ENCODE measurements at regions not wholly inside any gene's neighbourhood (a gene's known extent, or its start where the extent isn't known, plus 50 kb on each side); places are given as distances from the start of the nearest gene placed in this dataset.

DNA sequence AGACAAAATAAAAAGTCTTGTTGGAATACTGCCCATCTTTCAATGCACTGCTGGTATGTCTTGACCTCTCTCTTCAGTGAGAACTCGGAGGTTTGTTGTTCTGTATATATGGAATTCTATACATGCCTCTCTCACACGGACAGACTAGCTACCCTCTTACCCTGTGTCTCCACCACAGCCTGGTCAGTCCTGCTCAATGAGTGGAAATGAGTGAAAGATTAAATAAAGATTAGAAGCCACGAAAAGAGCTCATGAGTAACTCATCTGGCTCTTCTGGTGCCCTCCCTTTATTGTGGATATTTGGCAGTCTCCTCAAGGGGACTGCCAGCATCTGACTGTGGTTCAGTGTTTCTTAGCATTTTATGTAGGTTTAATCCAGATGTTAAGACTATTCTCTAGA, 262.8 kb upstream of the MAP3K7 start:
- H3K36me3 ChIP-seq (ENCODE audit: control insufficient read depth in 1 of 2, insufficient read depth in 2 of 2, low read length in 2 of 2): no peaks in the 10 kb centered on the region
- no peak overlapping the region for H3K9ac ChIP-seq (ENCODE audit: low read depth in 1 of 2, low read length in 2 of 2)
- H3K4me3 ChIP-seq (ENCODE audit: low read depth in 1 of 2, low read length in 2 of 2): no peak overlapping the region
- H3K9me3 ChIP-seq (ENCODE audit: control insufficient read depth in 1 of 2, low read length in 2 of 2): no peaks in the 10 kb centered on the region
- H3K4me1 ChIP-seq (ENCODE audit: control insufficient read depth in 1 of 2, insufficient read depth in 2 of 2, low read length in 2 of 2): no peaks in the 10 kb centered on the region
- H3K27ac ChIP-seq (ENCODE audit: low read depth, low read length): no peak overlapping the region
- H3K27me3 ChIP-seq (ENCODE audit: control insufficient read depth in 1 of 2, insufficient read depth in 2 of 2, low read length in 2 of 2): no peaks in the 10 kb centered on the region

DNA sequence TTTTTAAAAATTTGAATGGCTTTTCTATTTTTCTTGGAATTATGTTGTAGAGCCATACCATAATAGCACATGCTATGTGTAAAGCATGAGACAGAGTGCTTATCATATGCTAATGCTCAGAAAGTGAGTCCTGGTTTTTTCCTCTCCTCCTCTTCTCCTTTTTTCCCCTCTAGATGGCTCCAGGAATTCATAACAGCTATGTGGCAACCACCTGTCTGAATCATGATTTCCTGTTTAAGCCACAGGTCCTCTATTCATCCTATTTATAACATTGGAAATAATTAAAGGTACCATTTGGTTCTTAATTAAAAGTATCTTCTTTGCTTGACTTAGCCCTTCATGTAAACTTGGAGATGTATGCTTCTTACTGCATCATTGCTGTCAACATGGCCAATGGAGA, 260.0 kb upstream of the MAP3K7 start:
- no peak overlapping the region for H3K4me3 ChIP-seq (ENCODE audit: low read depth in 1 of 2, low read length in 2 of 2)
- no peaks in the 10 kb centered on the region for H3K4me1 ChIP-seq (ENCODE audit: control insufficient read depth in 1 of 2, insufficient read depth in 2 of 2, low read length in 2 of 2)
- H3K27me3 ChIP-seq (ENCODE audit: control insufficient read depth in 1 of 2, insufficient read depth in 2 of 2, low read length in 2 of 2): no peaks in the 10 kb centered on the region
- no peak overlapping the region for H3K27ac ChIP-seq (ENCODE audit: low read depth, low read length)
- no peaks in the 10 kb centered on the region for H3K9me3 ChIP-seq (ENCODE audit: control insufficient read depth in 1 of 2, low read length in 2 of 2)
- H3K9ac ChIP-seq (ENCODE audit: low read depth in 1 of 2, low read length in 2 of 2): no peak overlapping the region
- H3K36me3 ChIP-seq (ENCODE audit: control insufficient read depth in 1 of 2, insufficient read depth in 2 of 2, low read length in 2 of 2): no peaks in the 10 kb centered on the region

- H3K9me3 ChIP-seq (ENCODE audit: control insufficient read depth in 1 of 2, low read length in 2 of 2): no peaks in the 10 kb centered on the region
- H3K4me3 ChIP-seq (ENCODE audit: low read depth in 1 of 2, low read length in 2 of 2): no peak overlapping the region
- no peaks in the 10 kb centered on the region for H3K36me3 ChIP-seq (ENCODE audit: control insufficient read depth in 1 of 2, insufficient read depth in 2 of 2, low read length in 2 of 2)
- H3K4me1 ChIP-seq (ENCODE audit: control insufficient read depth in 1 of 2, insufficient read depth in 2 of 2, low read length in 2 of 2): no peaks in the 10 kb centered on the region
- no peak overlapping the region for H3K27ac ChIP-seq (ENCODE audit: low read depth, low read length)
- no peak overlapping the region for H3K9ac ChIP-seq (ENCODE audit: low read depth in 1 of 2, low read length in 2 of 2)
- no peaks in the 10 kb centered on the region for H3K27me3 ChIP-seq (ENCODE audit: control insufficient read depth in 1 of 2, insufficient read depth in 2 of 2, low read length in 2 of 2)
These were observed 248.8 kb upstream of the MAP3K7 start for GRCh38 chr6:90835596-90836212.

GRCh38 chr6:90829311-90829710, 242.4 kb upstream of the MAP3K7 start:
- Histone ChIP-seq H3K27me3 (ENCODE audit: control insufficient read depth in 1 of 2, insufficient read depth in 2 of 2, low read length in 2 of 2) (no peaks in the 10 kb centered on the region), H3K9ac (ENCODE audit: low read depth in 1 of 2, low read length in 2 of 2) (no peak overlapping the region), H3K36me3 (ENCODE audit: control insufficient read depth in 1 of 2, insufficient read depth in 2 of 2, low read length in 2 of 2) (no peaks in the 10 kb centered on the region), H3K4me1 (ENCODE audit: control insufficient read depth in 1 of 2, insufficient read depth in 2 of 2, low read length in 2 of 2) (no peaks in the 10 kb centered on the region), H3K4me3 (ENCODE audit: low read depth in 1 of 2, low read length in 2 of 2) (no peak overlapping the region), H3K9me3 (ENCODE audit: control insufficient read depth in 1 of 2, low read length in 2 of 2) (no peaks in the 10 kb centered on the region), H3K27ac (ENCODE audit: low read depth, low read length) (no peak overlapping the region)

DNA sequence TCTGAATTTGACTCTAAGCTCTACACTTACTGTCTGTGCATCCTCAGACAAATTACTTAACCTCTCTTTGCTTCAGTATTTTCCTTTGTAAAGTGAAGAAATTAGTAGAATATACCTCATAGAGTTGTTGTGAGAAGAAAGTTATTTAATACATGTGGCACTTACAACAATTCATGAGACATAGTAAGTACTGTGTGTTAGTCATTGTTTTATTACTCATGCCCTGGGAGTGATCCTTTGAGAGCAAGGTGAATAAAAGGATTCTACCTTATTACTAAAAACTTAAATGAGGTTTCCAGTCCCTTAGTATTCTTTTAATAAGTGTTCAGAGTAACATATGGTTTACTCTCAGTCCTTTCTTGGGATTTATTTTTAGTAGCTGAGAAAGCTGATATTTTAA, 233.6 kb upstream of the MAP3K7 start:
- Histone ChIP-seq H3K27me3 (ENCODE audit: control insufficient read depth in 1 of 2, insufficient read depth in 2 of 2, low read length in 2 of 2) (no peaks in the 10 kb centered on the region), H3K4me1 (ENCODE audit: control insufficient read depth in 1 of 2, insufficient read depth in 2 of 2, low read length in 2 of 2) (no peaks in the 10 kb centered on the region), H3K9ac (ENCODE audit: low read depth in 1 of 2, low read length in 2 of 2) (no peak overlapping the region), H3K36me3 (ENCODE audit: control insufficient read depth in 1 of 2, insufficient read depth in 2 of 2, low read length in 2 of 2) (no peaks in the 10 kb centered on the region), H3K27ac (ENCODE audit: low read depth, low read length) (no peak overlapping the region), H3K4me3 (ENCODE audit: low read depth in 1 of 2, low read length in 2 of 2) (no peak overlapping the region), H3K9me3 (ENCODE audit: control insufficient read depth in 1 of 2, low read length in 2 of 2) (no peaks in the 10 kb centered on the region)

GRCh38 chr6:90819483-90819882, 232.6 kb upstream of the MAP3K7 start:
- H3K4me3 ChIP-seq (ENCODE audit: low read depth in 1 of 2, low read length in 2 of 2): no peak overlapping the region
- no peak overlapping the region for H3K9ac ChIP-seq (ENCODE audit: low read depth in 1 of 2, low read length in 2 of 2)
- no peaks in the 10 kb centered on the region for H3K36me3 ChIP-seq (ENCODE audit: control insufficient read depth in 1 of 2, insufficient read depth in 2 of 2, low read length in 2 of 2)
- H3K27ac ChIP-seq (ENCODE audit: low read depth, low read length): no peak overlapping the region
- H3K4me1 ChIP-seq (ENCODE audit: control insufficient read depth in 1 of 2, insufficient read depth in 2 of 2, low read length in 2 of 2): no peaks in the 10 kb centered on the region
- H3K27me3 ChIP-seq (ENCODE audit: control insufficient read depth in 1 of 2, insufficient read depth in 2 of 2, low read length in 2 of 2): no peaks in the 10 kb centered on the region
- H3K9me3 ChIP-seq (ENCODE audit: control insufficient read depth in 1 of 2, low read length in 2 of 2): no peaks in the 10 kb centered on the region

- Histone ChIP-seq H3K9me3 (ENCODE audit: control insufficient read depth in 1 of 2, low read length in 2 of 2) (no peaks in the 10 kb centered on the region), H3K27me3 (ENCODE audit: control insufficient read depth in 1 of 2, insufficient read depth in 2 of 2, low read length in 2 of 2) (no peaks in the 10 kb centered on the region), H3K9ac (ENCODE audit: low read depth in 1 of 2, low read length in 2 of 2) (no peak overlapping the region), H3K4me1 (ENCODE audit: control insufficient read depth in 1 of 2, insufficient read depth in 2 of 2, low read length in 2 of 2) (no peaks in the 10 kb centered on the region), H3K36me3 (ENCODE audit: control insufficient read depth in 1 of 2, insufficient read depth in 2 of 2, low read length in 2 of 2) (no peaks in the 10 kb centered on the region), H3K4me3 (ENCODE audit: low read depth in 1 of 2, low read length in 2 of 2) (no peak overlapping the region), H3K27ac (ENCODE audit: low read depth, low read length) (no peak overlapping the region)
These were observed 231.3 kb upstream of the MAP3K7 start for GRCh38 chr6:90818163-90818562.

GRCh38 chr6:90816764-90817163, 229.9 kb upstream of the MAP3K7 start:
- Histone ChIP-seq H3K27me3 (ENCODE audit: control insufficient read depth in 1 of 2, insufficient read depth in 2 of 2, low read length in 2 of 2) (no peaks in the 10 kb centered on the region), H3K9ac (ENCODE audit: low read depth in 1 of 2, low read length in 2 of 2) (no peak overlapping the region), H3K27ac (ENCODE audit: low read depth, low read length) (no peak overlapping the region), H3K4me1 (ENCODE audit: control insufficient read depth in 1 of 2, insufficient read depth in 2 of 2, low read length in 2 of 2) (no peaks in the 10 kb centered on the region), H3K9me3 (ENCODE audit: control insufficient read depth in 1 of 2, low read length in 2 of 2) (no peaks in the 10 kb centered on the region), H3K36me3 (ENCODE audit: control insufficient read depth in 1 of 2, insufficient read depth in 2 of 2, low read length in 2 of 2) (no peaks in the 10 kb centered on the region), H3K4me3 (ENCODE audit: low read depth in 1 of 2, low read length in 2 of 2) (no peak overlapping the region)

DNA sequence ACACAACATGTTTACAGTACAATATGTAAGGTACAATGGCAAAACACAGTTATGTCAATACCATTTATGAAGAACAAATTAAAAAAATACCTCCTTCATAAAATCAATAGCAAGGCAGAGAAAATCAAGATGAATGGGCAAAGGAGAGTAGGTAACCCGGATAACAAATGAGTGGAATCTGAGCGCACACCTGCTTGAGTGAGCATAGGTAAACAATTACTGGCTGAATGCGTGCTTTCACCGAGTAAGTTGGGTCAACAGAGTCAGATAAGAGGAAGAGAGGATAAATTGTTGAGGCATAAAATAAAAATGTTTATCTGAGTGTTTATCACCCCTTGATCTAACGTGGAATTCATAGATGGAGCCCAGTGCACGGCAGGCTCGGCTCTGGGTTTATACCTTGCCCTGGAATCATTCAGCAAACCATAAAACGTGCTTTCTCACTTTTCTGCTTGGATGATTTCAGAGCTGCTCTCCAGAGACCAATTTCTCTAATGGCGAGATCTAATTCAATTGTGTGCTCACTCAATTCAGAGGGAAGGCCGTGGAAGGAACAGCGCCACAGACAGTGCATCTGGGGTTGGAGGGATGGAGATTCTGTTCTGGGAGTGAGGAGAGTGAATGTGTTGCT, 224.8 kb upstream of the MAP3K7 start:
- Histone ChIP-seq H3K4me1 (ENCODE audit: control insufficient read depth in 1 of 2, insufficient read depth in 2 of 2, low read length in 2 of 2) (no peaks in the 10 kb centered on the region), H3K9ac (ENCODE audit: low read depth in 1 of 2, low read length in 2 of 2) (no peak overlapping the region), H3K27ac (ENCODE audit: low read depth, low read length) (no peak overlapping the region), H3K9me3 (ENCODE audit: control insufficient read depth in 1 of 2, low read length in 2 of 2) (no peaks in the 10 kb centered on the region), H3K27me3 (ENCODE audit: control insufficient read depth in 1 of 2, insufficient read depth in 2 of 2, low read length in 2 of 2) (no peaks in the 10 kb centered on the region), H3K4me3 (ENCODE audit: low read depth in 1 of 2, low read length in 2 of 2) (no peak overlapping the region), H3K36me3 (ENCODE audit: control insufficient read depth in 1 of 2, insufficient read depth in 2 of 2, low read length in 2 of 2) (no peaks in the 10 kb centered on the region)

DNA sequence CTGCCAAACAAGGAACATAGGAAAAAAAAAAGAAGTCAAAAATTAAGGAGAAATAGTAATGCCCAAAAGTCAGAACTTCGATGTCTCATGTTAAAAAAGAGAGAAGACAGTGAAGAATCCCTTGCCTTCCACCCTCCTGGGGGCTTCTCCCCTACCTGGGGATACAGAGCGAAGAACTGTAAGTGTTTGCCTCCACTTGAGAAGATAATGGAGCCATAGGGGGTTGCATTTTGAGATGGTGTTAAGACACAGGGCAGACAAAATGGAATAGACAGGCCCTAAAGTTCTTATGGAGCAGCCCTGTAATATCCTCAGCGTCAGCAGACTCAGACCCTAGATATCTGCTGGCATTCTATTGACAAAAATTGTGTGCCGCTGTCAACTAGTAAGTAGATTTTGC, 222.2 kb upstream of the MAP3K7 start:
- Histone ChIP-seq H3K4me1 (ENCODE audit: control insufficient read depth in 1 of 2, insufficient read depth in 2 of 2, low read length in 2 of 2) (no peaks in the 10 kb centered on the region), H3K36me3 (ENCODE audit: control insufficient read depth in 1 of 2, insufficient read depth in 2 of 2, low read length in 2 of 2) (no peaks in the 10 kb centered on the region), H3K9me3 (ENCODE audit: control insufficient read depth in 1 of 2, low read length in 2 of 2) (no peaks in the 10 kb centered on the region), H3K27ac (ENCODE audit: low read depth, low read length) (no peak overlapping the region), H3K4me3 (ENCODE audit: low read depth in 1 of 2, low read length in 2 of 2) (no peak overlapping the region), H3K27me3 (ENCODE audit: control insufficient read depth in 1 of 2, insufficient read depth in 2 of 2, low read length in 2 of 2) (no peaks in the 10 kb centered on the region), H3K9ac (ENCODE audit: low read depth in 1 of 2, low read length in 2 of 2) (no peak overlapping the region)
